ENCODE measurements at regions not wholly inside any gene's neighbourhood (a gene's known extent, or its start where the extent isn't known, plus 50 kb on each side); places are given as distances from the start of the nearest gene placed in this dataset.

- Histone ChIP-seq H4K8ac (ENCODE audit: low read depth, low read length) (no peak overlapping the region), H2BK5ac (ENCODE audit: low read depth, low read length, poor library complexity) (no peak overlapping the region), H3K23ac (ENCODE audit: low read length) (no peak overlapping the region), H3K27ac (ENCODE audit: low read depth, low read length) (no peak overlapping the region), H2BK120ac (ENCODE audit: insufficient read depth, low read length, poor library complexity) (no peak overlapping the region), H4K12ac (ENCODE audit: low read depth, low read length) (no peak overlapping the region), H4K91ac (ENCODE audit: low read depth, low read length) (no peak overlapping the region), H2BK12ac (ENCODE audit: low read length) (peak overlapping the region; percentile 38), H3K79me2 (ENCODE audit: control insufficient read depth, insufficient read depth, low read length, poor library complexity) (no peaks in the 10 kb centered on the region), H3K36me3 (ENCODE audit: control insufficient read depth in 1 of 2, insufficient read depth in 2 of 2, low read length in 2 of 2) (no peaks in the 10 kb centered on the region), H3K9me3 (ENCODE audit: insufficient read depth, low read depth, low read length) (no peaks in the 10 kb centered on the region), H3K27me3 (ENCODE audit: insufficient read depth, low read length) (no peaks in the 10 kb centered on the region), H2AFZ (ENCODE audit: insufficient read depth, low read length, poor library complexity) (no peak overlapping the region), H3K4me1 (ENCODE audit: control insufficient read depth in 1 of 2, insufficient read depth in 2 of 2, low read length in 2 of 2) (peaks cover 0 to 2% of the 10 kb centered on the region in 2 experiments), H3K9ac (ENCODE audit: low read length) (no peak overlapping the region), H3K14ac (ENCODE audit: low read length) (no peak overlapping the region), H3K79me1 (ENCODE audit: low read length) (no peaks in the 10 kb centered on the region), H3K4ac (ENCODE audit: low read depth, low read length) (no peak overlapping the region), H3K18ac (ENCODE audit: low read length) (no peak overlapping the region), H3K4me3 (ENCODE audit: low read depth, low read length) (no peak overlapping the region), H2AK5ac (ENCODE audit: low read length) (no peak overlapping the region), H3K4me2 (ENCODE audit: low read length) (no peak overlapping the region)
- DNase-seq = no peak
- WGBS (ENCODE audit: extremely low coverage, insufficient coverage, insufficient read length) = no CpG with 5 or more reads among the region's 2 CpGs
Measured at GRCh38 chr3:22585504-22585903, 617.6 kb upstream of the UBE2E2 start.

GRCh38 chr3:22585911-22586310 lies 617.2 kb upstream of the UBE2E2 start:
- H3K9me3 ChIP-seq (ENCODE audit: insufficient read depth, low read depth, low read length) = no peaks in the 10 kb centered on the region
- peaks cover 0 to 2% of the 10 kb centered on the region in 2 experiments for H3K4me1 ChIP-seq (ENCODE audit: control insufficient read depth in 1 of 2, insufficient read depth in 2 of 2, low read length in 2 of 2)
- H2BK5ac ChIP-seq (ENCODE audit: low read depth, low read length, poor library complexity) = no peak overlapping the region
- no peak overlapping the region for H3K9ac ChIP-seq (ENCODE audit: low read length)
- no peak overlapping the region for H2BK120ac ChIP-seq (ENCODE audit: insufficient read depth, low read length, poor library complexity)
- no peak overlapping the region for H4K12ac ChIP-seq (ENCODE audit: low read depth, low read length)
- H4K91ac ChIP-seq (ENCODE audit: low read depth, low read length) = no peak overlapping the region
- H2AFZ ChIP-seq (ENCODE audit: insufficient read depth, low read length, poor library complexity) = no peak overlapping the region
- no peak overlapping the region for H4K8ac ChIP-seq (ENCODE audit: low read depth, low read length)
- H3K18ac ChIP-seq (ENCODE audit: low read length) = no peak overlapping the region
- no peak overlapping the region for H3K4ac ChIP-seq (ENCODE audit: low read depth, low read length)
- no peak overlapping the region for H3K27ac ChIP-seq (ENCODE audit: low read depth, low read length)
- H2BK12ac ChIP-seq (ENCODE audit: low read length) = no peak overlapping the region
- H3K23ac ChIP-seq (ENCODE audit: low read length) = no peak overlapping the region
- H3K4me3 ChIP-seq (ENCODE audit: low read depth, low read length) = no peak overlapping the region
- no peaks in the 10 kb centered on the region for H3K27me3 ChIP-seq (ENCODE audit: insufficient read depth, low read length)
- WGBS (ENCODE audit: extremely low coverage, insufficient coverage, insufficient read length) = no CpG with 5 or more reads among the region's 2 CpGs
- H2AK5ac ChIP-seq (ENCODE audit: low read length) = no peak overlapping the region
- no peaks in the 10 kb centered on the region for H3K36me3 ChIP-seq (ENCODE audit: control insufficient read depth in 1 of 2, insufficient read depth in 2 of 2, low read length in 2 of 2)
- H3K14ac ChIP-seq (ENCODE audit: low read length) = no peak overlapping the region
- no peaks in the 10 kb centered on the region for H3K79me1 ChIP-seq (ENCODE audit: low read length)
- no peak for DNase-seq
- H3K4me2 ChIP-seq (ENCODE audit: low read length) = no peak overlapping the region
- H3K79me2 ChIP-seq (ENCODE audit: control insufficient read depth, insufficient read depth, low read length, poor library complexity) = no peaks in the 10 kb centered on the region

- no peak overlapping the region for H2BK12ac ChIP-seq (ENCODE audit: low read length)
- H2AK5ac ChIP-seq (ENCODE audit: low read length) = no peak overlapping the region
- H3K9ac ChIP-seq (ENCODE audit: low read length) = no peak overlapping the region
- H2BK5ac ChIP-seq (ENCODE audit: low read depth, low read length, poor library complexity) = no peak overlapping the region
- H3K27me3 ChIP-seq (ENCODE audit: insufficient read depth, low read length) = no peaks in the 10 kb centered on the region
- no peak overlapping the region for H4K12ac ChIP-seq (ENCODE audit: low read depth, low read length)
- H2AFZ ChIP-seq (ENCODE audit: insufficient read depth, low read length, poor library complexity) = no peak overlapping the region
- H3K9me3 ChIP-seq (ENCODE audit: insufficient read depth, low read depth, low read length) = no peaks in the 10 kb centered on the region
- H3K4me1 ChIP-seq (ENCODE audit: control insufficient read depth in 1 of 2, insufficient read depth in 2 of 2, low read length in 2 of 2) = peaks cover 0 to 2% of the 10 kb centered on the region in 2 experiments
- H2BK120ac ChIP-seq (ENCODE audit: insufficient read depth, low read length, poor library complexity) = no peak overlapping the region
- H3K23ac ChIP-seq (ENCODE audit: low read length) = no peak overlapping the region
- H3K79me1 ChIP-seq (ENCODE audit: low read length) = no peaks in the 10 kb centered on the region
- no peak overlapping the region for H4K8ac ChIP-seq (ENCODE audit: low read depth, low read length)
- no peak overlapping the region for H4K91ac ChIP-seq (ENCODE audit: low read depth, low read length)
- no peak overlapping the region for H3K4ac ChIP-seq (ENCODE audit: low read depth, low read length)
- H3K4me3 ChIP-seq (ENCODE audit: low read depth, low read length) = no peak overlapping the region
- H3K27ac ChIP-seq (ENCODE audit: low read depth, low read length) = no peak overlapping the region
- H3K18ac ChIP-seq (ENCODE audit: low read length) = no peak overlapping the region
- DNase-seq = no peak
- H3K4me2 ChIP-seq (ENCODE audit: low read length) = no peak overlapping the region
- no peaks in the 10 kb centered on the region for H3K79me2 ChIP-seq (ENCODE audit: control insufficient read depth, insufficient read depth, low read length, poor library complexity)
- no peaks in the 10 kb centered on the region for H3K36me3 ChIP-seq (ENCODE audit: control insufficient read depth in 1 of 2, insufficient read depth in 2 of 2, low read length in 2 of 2)
- no peak overlapping the region for H3K14ac ChIP-seq (ENCODE audit: low read length)
- no CpG with 5 or more reads among the region's 7 CpGs for WGBS (ENCODE audit: extremely low coverage, insufficient coverage, insufficient read length)
Measured at GRCh38 chr3:22587446-22587845, 615.7 kb upstream of the UBE2E2 start.

- Histone ChIP-seq H2AK5ac (ENCODE audit: low read length) (no peak overlapping the region), H4K91ac (ENCODE audit: low read depth, low read length) (no peak overlapping the region), H3K79me1 (ENCODE audit: low read length) (no peaks in the 10 kb centered on the region), H3K9me3 (ENCODE audit: insufficient read depth, low read depth, low read length) (peaks cover 6% of the 10 kb centered on the region), H3K18ac (ENCODE audit: low read length) (no peak overlapping the region), H2BK120ac (ENCODE audit: insufficient read depth, low read length, poor library complexity) (no peak overlapping the region), H3K27me3 (ENCODE audit: insufficient read depth, low read length) (no peaks in the 10 kb centered on the region), H3K9ac (ENCODE audit: low read length) (no peak overlapping the region), H4K12ac (ENCODE audit: low read depth, low read length) (no peak overlapping the region), H3K4me1 (ENCODE audit: control insufficient read depth in 1 of 2, insufficient read depth in 2 of 2, low read length in 2 of 2) (no peaks in the 10 kb centered on the region), H3K23ac (ENCODE audit: low read length) (no peak overlapping the region), H2BK5ac (ENCODE audit: low read depth, low read length, poor library complexity) (no peak overlapping the region), H3K79me2 (ENCODE audit: control insufficient read depth, insufficient read depth, low read length, poor library complexity) (no peaks in the 10 kb centered on the region), H3K27ac (ENCODE audit: low read depth, low read length) (no peak overlapping the region), H2AFZ (ENCODE audit: insufficient read depth, low read length, poor library complexity) (no peak overlapping the region), H3K14ac (ENCODE audit: low read length) (no peak overlapping the region), H3K4ac (ENCODE audit: low read depth, low read length) (no peak overlapping the region), H3K4me3 (ENCODE audit: low read depth, low read length) (no peak overlapping the region), H3K36me3 (ENCODE audit: control insufficient read depth in 1 of 2, insufficient read depth in 2 of 2, low read length in 2 of 2) (no peaks in the 10 kb centered on the region), H3K4me2 (ENCODE audit: low read length) (no peak overlapping the region), H4K8ac (ENCODE audit: low read depth, low read length) (no peak overlapping the region), H2BK12ac (ENCODE audit: low read length) (no peak overlapping the region)
- WGBS (ENCODE audit: extremely low coverage, insufficient coverage, insufficient read length) = no CpG with 5 or more reads among the region's 3 CpGs
- no peak for DNase-seq
Measured at GRCh38 chr3:22593638-22594037, 609.5 kb upstream of the UBE2E2 start.
